H54 (cell line): ENCODE measurements at regions not wholly inside any gene's neighbourhood (a gene's known extent, or its start where the extent isn't known, plus 50 kb on each side); places are given as distances from the start of the nearest gene placed in this dataset.

Source experiments
- DNase-seq: peaks from one replicate; pipeline ENCODE4 v3.0.0; 2011; ENCODE audit warnings: low spot score, mixed read lengths; ENCODE audit not compliant: insufficient read length
- FAIRE-seq: peaks from 3 replicates; lab custom pipeline; 2011; peaks lifted over from hg19 to GRCh38; lab: Jason Lieb, UNC
- POLR2A ChIP-seq: IDR thresholded peaks from 2 replicates; pipeline ENCODE4 v1.6.1; 2011; ENCODE audit warnings: low read depth, mild to moderate bottlenecking, low read length

DNA sequence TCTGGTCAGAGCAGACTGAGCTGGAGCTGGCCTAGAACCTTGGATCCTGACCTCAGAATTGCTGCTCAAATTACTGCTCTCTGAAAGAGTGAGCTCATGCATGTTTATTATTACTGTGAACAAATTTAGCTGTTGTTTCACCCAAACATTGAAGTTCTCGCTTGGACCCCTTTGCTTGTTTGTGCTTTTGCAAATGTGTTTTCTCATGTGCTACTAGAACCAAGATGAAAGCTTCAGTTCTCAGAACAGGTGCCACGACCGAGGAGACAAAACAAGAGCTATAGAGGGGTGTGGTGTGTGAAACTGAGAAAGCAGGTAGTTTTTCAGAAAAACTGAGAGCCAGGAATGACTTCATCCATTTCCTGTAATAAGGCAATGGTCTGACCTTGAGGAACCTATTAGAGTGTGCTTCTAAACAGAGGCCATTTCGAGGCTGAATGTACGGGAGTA lies 50.0 kb upstream of the ESR1 start:
- DNase-seq (no peak), FAIRE-seq (no peak)
- no peak for TF ChIP-seq POLR2A
